ENCODE measurements at regions not wholly inside any gene's neighbourhood (a gene's known extent, or its start where the extent isn't known, plus 50 kb on each side); places are given as distances from the start of the nearest gene placed in this dataset.

- no peak for DNase-seq
- ATAC-seq, result no peak
- intact Hi-C loops (cut with DNase I), result no loop called here
Observed at GRCh38 chr19:30320466-30320865, 51.7 kb upstream of the ZNF536 start.

- no peak for ATAC-seq
- DNase-seq, result no peak
- intact Hi-C loops (cut with DNase I), result no loop called here
Observed at GRCh38 chr19:30320916-30321315, 51.3 kb upstream of the ZNF536 start.
